ENCODE measurements at regions not wholly inside any gene's neighbourhood (a gene's known extent, or its start where the extent isn't known, plus 50 kb on each side); places are given as distances from the start of the nearest gene placed in this dataset.
"Not testable (repeated sequence)": the region's sequence is repeated elsewhere in the genome, so short reads cannot be mapped to it uniquely, and the experiment has no call there.

- H3K4me3 ChIP-seq (replicated peaks in 1 of 3; ENCODE audit: insufficient read depth in 1 of 3, low read depth in 2 of 3, low read length in 3 of 3); intact Hi-C loops (cut with micrococcal nuclease; ENCODE audit: unreplicated experiment); H3K4me2 ChIP-seq (ENCODE audit: low read depth, low read length); ATAC-seq; in situ Hi-C loops (cut with HindIII; ENCODE audit: extremely low pct_ligation_motif_present, low pct_unique_long_range_greater_than_20kb); CTCF ChIA-PET (ENCODE audit: low intra/inter-chr PET ratio, low total read pairs); POLR2A ChIA-PET; H3K9me3 ChIP-seq (ENCODE audit: low read length); FAIRE-seq; H3K4me1 ChIP-seq (ENCODE audit: insufficient read depth, low read length); H3K36me3 ChIP-seq (replicated peaks in 1 of 2; ENCODE audit: control insufficient read depth in 1 of 2, insufficient read depth in 2 of 2, low read length in 2 of 2); H4K20me1 ChIP-seq (ENCODE audit: insufficient read depth, low read length); H2AFZ ChIP-seq (ENCODE audit: low read length); DNase-seq (ENCODE audit: low spot score); H3K79me2 ChIP-seq (ENCODE audit: insufficient read depth, low read length); H3K9ac ChIP-seq (ENCODE audit: insufficient read depth, low read depth, low read length); H3K27ac ChIP-seq (ENCODE audit: extremely low read length, insufficient read depth, low read length); BruUV-seq (replicated peaks); H3K27me3 ChIP-seq (ENCODE audit: control insufficient read depth in 1 of 2, insufficient read depth in 2 of 2, low read length in 2 of 2): not testable (repeated sequence)
- WGBS (ENCODE audit: low lambda C conversion rate), result 19% methylated on average over 15 of the region's 15 CpGs
Measured at GRCh38 chr4:49286926-49287745, 301.1 kb downstream of the CWH43 start.

GRCh38 chr4:49287893-49288292 lies 301.8 kb downstream of the CWH43 start:
- H3K4me3 ChIP-seq (replicated peaks in 1 of 3; ENCODE audit: insufficient read depth in 1 of 3, low read depth in 2 of 3, low read length in 3 of 3); H4K20me1 ChIP-seq (ENCODE audit: insufficient read depth, low read length); H2AFZ ChIP-seq (ENCODE audit: low read length); H3K9ac ChIP-seq (ENCODE audit: insufficient read depth, low read depth, low read length); ATAC-seq; intact Hi-C loops (cut with micrococcal nuclease; ENCODE audit: unreplicated experiment); POLR2A ChIA-PET; H3K4me1 ChIP-seq (ENCODE audit: insufficient read depth, low read length); CTCF ChIA-PET (ENCODE audit: low intra/inter-chr PET ratio, low total read pairs); in situ Hi-C loops (cut with HindIII; ENCODE audit: extremely low pct_ligation_motif_present, low pct_unique_long_range_greater_than_20kb); DNase-seq (ENCODE audit: low spot score); H3K4me2 ChIP-seq (ENCODE audit: low read depth, low read length); BruUV-seq (replicated peaks); H3K36me3 ChIP-seq (replicated peaks in 1 of 2; ENCODE audit: control insufficient read depth in 1 of 2, insufficient read depth in 2 of 2, low read length in 2 of 2); H3K9me3 ChIP-seq (ENCODE audit: low read length); H3K27me3 ChIP-seq (ENCODE audit: control insufficient read depth in 1 of 2, insufficient read depth in 2 of 2, low read length in 2 of 2); FAIRE-seq; H3K79me2 ChIP-seq (ENCODE audit: insufficient read depth, low read length); H3K27ac ChIP-seq (ENCODE audit: extremely low read length, insufficient read depth, low read length): not testable (repeated sequence)
- WGBS (ENCODE audit: low lambda C conversion rate), result 59% methylated on average over 17 of the region's 17 CpGs

GRCh38 chr4:49288796-49289195 lies 302.7 kb downstream of the CWH43 start:
- H3K27me3 ChIP-seq (ENCODE audit: control insufficient read depth in 1 of 2, insufficient read depth in 2 of 2, low read length in 2 of 2); FAIRE-seq; DNase-seq (ENCODE audit: low spot score); CTCF ChIA-PET (ENCODE audit: low intra/inter-chr PET ratio, low total read pairs); H3K27ac ChIP-seq (ENCODE audit: extremely low read length, insufficient read depth, low read length); ATAC-seq; H3K79me2 ChIP-seq (ENCODE audit: insufficient read depth, low read length); H2AFZ ChIP-seq (ENCODE audit: low read length); POLR2A ChIA-PET; H3K4me1 ChIP-seq (ENCODE audit: insufficient read depth, low read length); H3K9me3 ChIP-seq (ENCODE audit: low read length); H3K4me2 ChIP-seq (ENCODE audit: low read depth, low read length); in situ Hi-C loops (cut with HindIII; ENCODE audit: extremely low pct_ligation_motif_present, low pct_unique_long_range_greater_than_20kb); H4K20me1 ChIP-seq (ENCODE audit: insufficient read depth, low read length); H3K36me3 ChIP-seq (replicated peaks in 1 of 2; ENCODE audit: control insufficient read depth in 1 of 2, insufficient read depth in 2 of 2, low read length in 2 of 2); intact Hi-C loops (cut with micrococcal nuclease; ENCODE audit: unreplicated experiment); H3K4me3 ChIP-seq (replicated peaks in 1 of 3; ENCODE audit: insufficient read depth in 1 of 3, low read depth in 2 of 3, low read length in 3 of 3); H3K9ac ChIP-seq (ENCODE audit: insufficient read depth, low read depth, low read length); BruUV-seq (replicated peaks): not testable (repeated sequence)
- 51% methylated on average over 11 of the region's 11 CpGs for WGBS (ENCODE audit: low lambda C conversion rate)

- intact Hi-C loops (cut with micrococcal nuclease; ENCODE audit: unreplicated experiment); H3K79me2 ChIP-seq (ENCODE audit: insufficient read depth, low read length); DNase-seq (ENCODE audit: low spot score); H2AFZ ChIP-seq (ENCODE audit: low read length); H3K9me3 ChIP-seq (ENCODE audit: low read length); H3K4me1 ChIP-seq (ENCODE audit: insufficient read depth, low read length); H4K20me1 ChIP-seq (ENCODE audit: insufficient read depth, low read length); POLR2A ChIA-PET; H3K36me3 ChIP-seq (replicated peaks in 1 of 2; ENCODE audit: control insufficient read depth in 1 of 2, insufficient read depth in 2 of 2, low read length in 2 of 2); H3K27ac ChIP-seq (ENCODE audit: extremely low read length, insufficient read depth, low read length); CTCF ChIA-PET (ENCODE audit: low intra/inter-chr PET ratio, low total read pairs); H3K4me3 ChIP-seq (replicated peaks in 1 of 3; ENCODE audit: insufficient read depth in 1 of 3, low read depth in 2 of 3, low read length in 3 of 3); in situ Hi-C loops (cut with HindIII; ENCODE audit: extremely low pct_ligation_motif_present, low pct_unique_long_range_greater_than_20kb); FAIRE-seq; BruUV-seq (replicated peaks); H3K4me2 ChIP-seq (ENCODE audit: low read depth, low read length); H3K27me3 ChIP-seq (ENCODE audit: control insufficient read depth in 1 of 2, insufficient read depth in 2 of 2, low read length in 2 of 2); H3K9ac ChIP-seq (ENCODE audit: insufficient read depth, low read depth, low read length); ATAC-seq: not testable (repeated sequence)
- WGBS (ENCODE audit: low lambda C conversion rate), result 79% methylated on average over 18 of the region's 18 CpGs
Measured at GRCh38 chr4:49314815-49315214, 328.7 kb downstream of the CWH43 start.
